Subcutaneous abdominal adipose tissue (tissue), 5 donors: ENCODE measurements at regions not wholly inside any gene's neighbourhood (a gene's known extent, or its start where the extent isn't known, plus 50 kb on each side); places are given as distances from the start of the nearest gene placed in this dataset.

Experiments used
- H3K27ac ChIP-seq: one replicate; pipeline ENCODE4 v1.7.0; 2013; ENCODE audit warnings: low read depth, mild to moderate bottlenecking, inconsistent platforms, low read length, moderate library complexity
- H3K27me3 ChIP-seq, 5 donors: one replicate each; pipeline ENCODE4 v1.7.0; 2013; ENCODE audit warnings: low read length in 5 of 5, inconsistent platforms in 1 of 5; ENCODE audit not compliant: control insufficient read depth in 5 of 5, insufficient read depth in 4 of 5
- H3K36me3 ChIP-seq, 5 donors: one replicate each; pipeline ENCODE4 v1.7.0; 2013; ENCODE audit warnings: low read length in 5 of 5; ENCODE audit not compliant: control insufficient read depth in 5 of 5, insufficient read depth in 5 of 5
- H3K4me1 ChIP-seq, 5 donors: one replicate each; pipeline ENCODE4 v1.7.0; 2013; ENCODE audit warnings: low read length in 5 of 5, mild to moderate bottlenecking in 3 of 5, moderate library complexity in 1 of 5; ENCODE audit not compliant: control insufficient read depth in 5 of 5, insufficient read depth in 5 of 5
- H3K4me3 ChIP-seq, 5 donors: one replicate each; pipeline ENCODE4 v1.7.0; 2013; ENCODE audit warnings: low read length in 5 of 5, low read depth in 1 of 5
- H3K9ac ChIP-seq, 5 donors: one replicate each; pipeline ENCODE4 v1.7.0; 2013; ENCODE audit warnings: low read length in 5 of 5, mild to moderate bottlenecking in 4 of 5, moderate library complexity in 3 of 5
- H3K9me3 ChIP-seq, 5 donors: one replicate each; pipeline ENCODE4 v1.7.0; 2013; ENCODE audit warnings: low read length in 5 of 5; ENCODE audit not compliant: control insufficient read depth in 5 of 5
- donor health status: healthy.
- donor health status: healthy.
- donor health status: healthy.
- donor health status: healthy.
- donor health status: healthy.

GRCh38 chr3:176431991-176432390 lies 765.3 kb downstream of the TBL1XR1 start:
- Histone ChIP-seq H3K4me3 (no peak overlapping the region), H3K9me3 (no peaks in the 10 kb centered on the region), H3K4me1 (no peaks in the 10 kb centered on the region), H3K9ac (no peak overlapping the region), H3K27ac (no peak overlapping the region), H3K36me3 (no peaks in the 10 kb centered on the region), H3K27me3 (no peaks in the 10 kb centered on the region)

GRCh38 chr3:176431038-176431418 lies 766.3 kb downstream of the TBL1XR1 start:
- Histone ChIP-seq H3K36me3 (no peaks in the 10 kb centered on the region), H3K27ac (no peak overlapping the region), H3K27me3 (no peaks in the 10 kb centered on the region), H3K9me3 (no peaks in the 10 kb centered on the region), H3K4me3 (no peak overlapping the region), H3K4me1 (no peaks in the 10 kb centered on the region), H3K9ac (no peak overlapping the region)

GRCh38 chr3:176430244-176431037 lies 766.8 kb downstream of the TBL1XR1 start:
- H3K27me3 ChIP-seq: no peaks in the 10 kb centered on the region
- H3K27ac ChIP-seq: no peak overlapping the region
- no peak overlapping the region for H3K9ac ChIP-seq
- H3K4me1 ChIP-seq: no peaks in the 10 kb centered on the region
- no peaks in the 10 kb centered on the region for H3K9me3 ChIP-seq
- no peak overlapping the region for H3K4me3 ChIP-seq
- H3K36me3 ChIP-seq: no peaks in the 10 kb centered on the region

- H3K4me1 ChIP-seq: no peaks in the 10 kb centered on the region
- H3K4me3 ChIP-seq: no peak overlapping the region
- no peaks in the 10 kb centered on the region for H3K27me3 ChIP-seq
- no peak overlapping the region for H3K9ac ChIP-seq
- no peak overlapping the region for H3K27ac ChIP-seq
- H3K9me3 ChIP-seq: no peaks in the 10 kb centered on the region
- no peaks in the 10 kb centered on the region for H3K36me3 ChIP-seq
These were observed 768.7 kb downstream of the TBL1XR1 start for GRCh38 chr3:176428552-176428951.

GRCh38 chr3:176426371-176426770 lies 770.9 kb downstream of the TBL1XR1 start:
- Histone ChIP-seq H3K27me3 (no peaks in the 10 kb centered on the region), H3K4me1 (no peaks in the 10 kb centered on the region), H3K36me3 (no peaks in the 10 kb centered on the region), H3K4me3 (no peak overlapping the region), H3K9me3 (no peaks in the 10 kb centered on the region), H3K27ac (no peak overlapping the region), H3K9ac (no peak overlapping the region)

- Histone ChIP-seq H3K9ac (no peak overlapping the region), H3K36me3 (no peaks in the 10 kb centered on the region), H3K27me3 (no peaks in the 10 kb centered on the region), H3K4me3 (no peak overlapping the region), H3K9me3 (no peaks in the 10 kb centered on the region), H3K4me1 (no peaks in the 10 kb centered on the region), H3K27ac (no peak overlapping the region)
These were observed 780.4 kb downstream of the TBL1XR1 start for GRCh38 chr3:176416870-176417269.

GRCh38 chr3:176415661-176416295 lies 781.5 kb downstream of the TBL1XR1 start:
- no peak overlapping the region for H3K4me3 ChIP-seq
- H3K9me3 ChIP-seq: no peaks in the 10 kb centered on the region
- H3K27ac ChIP-seq: no peak overlapping the region
- no peaks in the 10 kb centered on the region for H3K27me3 ChIP-seq
- H3K9ac ChIP-seq: no peak overlapping the region
- H3K36me3 ChIP-seq: no peaks in the 10 kb centered on the region
- H3K4me1 ChIP-seq: no peaks in the 10 kb centered on the region

GRCh38 chr3:176412771-176413170 lies 784.5 kb downstream of the TBL1XR1 start:
- Histone ChIP-seq H3K9me3 (no peaks in the 10 kb centered on the region), H3K4me3 (no peak overlapping the region), H3K36me3 (no peaks in the 10 kb centered on the region), H3K27me3 (no peaks in the 10 kb centered on the region), H3K27ac (no peak overlapping the region), H3K4me1 (no peaks in the 10 kb centered on the region), H3K9ac (no peak overlapping the region)

GRCh38 chr3:176403531-176403930 lies 793.8 kb downstream of the TBL1XR1 start:
- no peak overlapping the region for H3K27ac ChIP-seq
- H3K9ac ChIP-seq: no peak overlapping the region
- H3K4me3 ChIP-seq: no peak overlapping the region
- H3K27me3 ChIP-seq: no peaks in the 10 kb centered on the region
- H3K4me1 ChIP-seq: no peaks in the 10 kb centered on the region
- H3K9me3 ChIP-seq: peaks cover 0 to 3% (median 0%) of the 10 kb centered on the region in 5 donors
- H3K36me3 ChIP-seq: no peaks in the 10 kb centered on the region

- H3K27ac ChIP-seq: no peak overlapping the region
- no peak overlapping the region for H3K4me3 ChIP-seq
- H3K27me3 ChIP-seq: no peaks in the 10 kb centered on the region
- no peaks in the 10 kb centered on the region for H3K36me3 ChIP-seq
- no peak overlapping the region for H3K9ac ChIP-seq
- peaks cover 0 to 3% (median 0%) of the 10 kb centered on the region in 5 donors for H3K9me3 ChIP-seq
- no peaks in the 10 kb centered on the region for H3K4me1 ChIP-seq
These were observed 796.1 kb downstream of the TBL1XR1 start for GRCh38 chr3:176401211-176401610.
